ENCODE measurements at regions not wholly inside any gene's neighbourhood (a gene's known extent, or its start where the extent isn't known, plus 50 kb on each side); places are given as distances from the start of the nearest gene placed in this dataset.
"Not testable (repeated sequence)": the region's sequence is repeated elsewhere in the genome, so short reads cannot be mapped to it uniquely, and the experiment has no call there.

- intact Hi-C loops (cut with micrococcal nuclease; ENCODE audit: unreplicated experiment) = no loop called here
- Mint-ChIP-seq H3K36me3 (ENCODE audit: insufficient read depth, unreplicated experiment) (no peaks in the 10 kb centered on the region), H3K27me3 (ENCODE audit: unreplicated experiment) (no peaks in the 10 kb centered on the region), H3K9me3 (ENCODE audit: low read depth, unreplicated experiment) (no peaks in the 10 kb centered on the region), H3K4me1 (ENCODE audit: low read depth, unreplicated experiment) (peaks cover 9% of the 10 kb centered on the region), H3K4me3 (ENCODE audit: low read depth, unreplicated experiment) (no peak overlapping the region), H3K27ac (ENCODE audit: unreplicated experiment) (no peak overlapping the region)
- CTCF ChIA-PET = no interaction called here
- no TSS peak for BruUV-seq (replicated peaks)
- no peak for TF ChIP-seq CTCF (IDR thresholded peaks at IDR 0.05; ENCODE audit: unreplicated experiment)
- DNase-seq = no peak
These were observed 268.9 kb upstream of the SEMA3C start for GRCh38 chr7:81187753-81188152.

- no peak for DNase-seq
- intact Hi-C loops (cut with micrococcal nuclease; ENCODE audit: unreplicated experiment) = no loop called here
- CTCF ChIA-PET = no interaction called here
- Mint-ChIP-seq H3K4me3 (ENCODE audit: low read depth, unreplicated experiment) (no peak overlapping the region), H3K9me3 (ENCODE audit: low read depth, unreplicated experiment) (no peaks in the 10 kb centered on the region), H3K27me3 (ENCODE audit: unreplicated experiment) (no peaks in the 10 kb centered on the region), H3K36me3 (ENCODE audit: insufficient read depth, unreplicated experiment) (no peaks in the 10 kb centered on the region), H3K27ac (ENCODE audit: unreplicated experiment) (no peak overlapping the region), H3K4me1 (ENCODE audit: low read depth, unreplicated experiment) (peaks cover 9% of the 10 kb centered on the region)
- BruUV-seq (replicated peaks) = no TSS peak
- TF ChIP-seq CTCF (IDR thresholded peaks at IDR 0.05; ENCODE audit: unreplicated experiment) = no peak
These were observed 267.8 kb upstream of the SEMA3C start for GRCh38 chr7:81186691-81187090.

- H3K4me3 Mint-ChIP-seq (ENCODE audit: low read depth, unreplicated experiment) = no peak overlapping the region
- H3K9me3 Mint-ChIP-seq (ENCODE audit: low read depth, unreplicated experiment) = no peaks in the 10 kb centered on the region
- H3K27me3 Mint-ChIP-seq (ENCODE audit: unreplicated experiment) = no peaks in the 10 kb centered on the region
- H3K27ac Mint-ChIP-seq (ENCODE audit: unreplicated experiment) = no peak overlapping the region
- H3K4me1 Mint-ChIP-seq (ENCODE audit: low read depth, unreplicated experiment) = no peaks in the 10 kb centered on the region
- intact Hi-C loops (cut with micrococcal nuclease; ENCODE audit: unreplicated experiment) = no loop called here
- no peak for DNase-seq
- no peak for TF ChIP-seq CTCF (IDR thresholded peaks at IDR 0.05; ENCODE audit: unreplicated experiment)
- H3K36me3 Mint-ChIP-seq (ENCODE audit: insufficient read depth, unreplicated experiment) = no peaks in the 10 kb centered on the region
- BruUV-seq (replicated peaks) = no TSS peak
- CTCF ChIA-PET = no interaction called here
These were observed 266.2 kb upstream of the SEMA3C start for GRCh38 chr7:81185072-81185471.

- H3K36me3 Mint-ChIP-seq (ENCODE audit: insufficient read depth, unreplicated experiment) = no peaks in the 10 kb centered on the region
- no peaks in the 10 kb centered on the region for H3K27me3 Mint-ChIP-seq (ENCODE audit: unreplicated experiment)
- no peak overlapping the region for H3K27ac Mint-ChIP-seq (ENCODE audit: unreplicated experiment)
- no peaks in the 10 kb centered on the region for H3K9me3 Mint-ChIP-seq (ENCODE audit: low read depth, unreplicated experiment)
- intact Hi-C loops (cut with micrococcal nuclease; ENCODE audit: unreplicated experiment) = no loop called here
- H3K4me3 Mint-ChIP-seq (ENCODE audit: low read depth, unreplicated experiment) = no peak overlapping the region
- TF ChIP-seq CTCF (IDR thresholded peaks at IDR 0.05; ENCODE audit: unreplicated experiment) = no peak
- CTCF ChIA-PET = no interaction called here
- DNase-seq = no peak
- BruUV-seq (replicated peaks) = no TSS peak
- no peaks in the 10 kb centered on the region for H3K4me1 Mint-ChIP-seq (ENCODE audit: low read depth, unreplicated experiment)
These were observed 264.5 kb upstream of the SEMA3C start for GRCh38 chr7:81183326-81183725.

GRCh38 chr7:81182056-81182455 is 263.2 kb upstream of the SEMA3C start:
- BruUV-seq (replicated peaks); intact Hi-C loops (cut with micrococcal nuclease; ENCODE audit: unreplicated experiment); H3K27ac Mint-ChIP-seq (ENCODE audit: unreplicated experiment); H3K9me3 Mint-ChIP-seq (ENCODE audit: low read depth, unreplicated experiment); H3K36me3 Mint-ChIP-seq (ENCODE audit: insufficient read depth, unreplicated experiment); DNase-seq; H3K27me3 Mint-ChIP-seq (ENCODE audit: unreplicated experiment); H3K4me1 Mint-ChIP-seq (ENCODE audit: low read depth, unreplicated experiment); H3K4me3 Mint-ChIP-seq (ENCODE audit: low read depth, unreplicated experiment): not testable (repeated sequence)
- CTCF ChIA-PET = interaction anchor here (0.8 kb wide), 1 partner anchor 14 kb away, joined by 4 read pairs; no protein-coding TSS in a partner anchor

All from Calu3 (cell line).